Activated T-cell treated with anti-CD3 and anti-CD28 coated beads for 1 hour (primary cell): ENCODE measurements at regions not wholly inside any gene's neighbourhood (a gene's known extent, or its start where the extent isn't known, plus 50 kb on each side); places are given as distances from the start of the nearest gene placed in this dataset.

ENCODE experiments used
- DNase-seq: peaks from one replicate; pipeline ENCODE4 v3.0.0-alpha.2; 2020; ENCODE audit warnings: low read depth

- DNase-seq, result no peak
These were observed 108.9 kb downstream of the RBFOX3 start for GRCh38 chr17:79501910-79502309.

GRCh38 chr17:79500745-79501618, 109.9 kb downstream of the RBFOX3 start:
- no peak for DNase-seq

DNA sequence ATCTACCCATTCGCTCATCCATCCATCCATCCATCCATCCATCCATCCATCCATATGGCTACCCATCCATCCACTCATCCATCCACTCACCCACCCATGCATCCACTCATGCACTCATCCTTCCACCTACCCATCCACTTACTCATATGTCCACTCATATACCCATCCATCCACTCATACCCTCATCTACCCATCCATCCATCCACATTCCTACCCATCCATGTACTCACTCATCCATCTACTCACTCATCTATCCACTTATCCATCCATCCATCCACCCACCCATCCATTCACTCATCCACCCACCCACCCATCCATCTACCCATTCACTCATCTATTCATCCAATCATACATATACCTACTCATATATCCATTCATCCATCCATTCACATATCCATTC, 112.0 kb downstream of the RBFOX3 start:
- no peak for DNase-seq

GRCh38 chr17:79497777-79498348, 113.0 kb downstream of the RBFOX3 start:
- DNase-seq, result no peak

DNA sequence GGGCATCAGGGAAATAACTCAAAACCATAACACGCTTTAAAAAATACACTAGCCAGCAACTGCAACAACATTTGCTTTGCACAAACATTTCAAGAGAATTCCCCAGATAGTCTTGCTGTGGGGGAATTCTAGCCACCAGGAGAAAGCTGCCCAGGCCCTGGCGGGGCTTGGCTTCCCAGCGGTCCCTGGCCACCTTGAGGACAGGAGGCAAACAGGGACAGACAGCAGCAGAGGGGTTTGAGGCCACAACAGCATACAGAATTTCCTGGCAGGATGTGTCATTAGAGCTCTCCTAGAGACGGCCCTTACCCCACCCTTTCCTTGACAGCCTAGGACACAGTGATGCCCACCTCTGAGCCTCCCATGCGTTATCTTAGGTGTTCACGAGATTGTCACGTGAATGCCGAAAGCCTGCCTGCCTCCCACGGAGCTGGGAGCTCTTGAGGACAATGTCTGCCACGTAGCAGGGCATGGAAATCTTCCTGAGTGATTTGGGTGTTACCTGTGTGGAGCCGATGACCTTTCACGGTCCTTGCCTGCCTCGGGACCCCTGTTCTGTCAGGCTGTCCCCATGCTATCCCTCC, 114.3 kb downstream of the RBFOX3 start:
- DNase-seq, result no peak

- no peak for DNase-seq
These were observed 115.2 kb downstream of the RBFOX3 start for GRCh38 chr17:79495665-79496064.

DNA sequence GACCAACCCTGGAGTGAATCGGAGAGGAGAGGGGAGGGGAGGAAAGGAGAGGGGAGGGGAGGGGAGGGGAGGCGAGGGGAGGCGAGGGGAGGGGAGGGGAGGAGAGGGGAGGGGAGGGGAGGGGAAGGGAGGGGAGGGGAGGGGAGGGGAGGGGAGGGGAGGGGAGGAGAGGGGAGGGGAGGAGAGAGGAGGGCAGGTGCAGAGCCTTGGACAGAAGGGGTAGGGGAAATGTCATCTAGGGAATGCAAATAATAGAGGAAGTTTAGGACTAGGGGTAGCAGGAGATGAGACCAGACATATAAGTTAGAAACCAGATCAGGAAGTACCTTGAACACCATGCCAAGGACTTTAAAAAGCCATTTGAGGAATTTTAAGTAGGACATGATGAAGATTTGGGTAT, 119.8 kb downstream of the RBFOX3 start:
- DNase-seq, result no peak

DNA sequence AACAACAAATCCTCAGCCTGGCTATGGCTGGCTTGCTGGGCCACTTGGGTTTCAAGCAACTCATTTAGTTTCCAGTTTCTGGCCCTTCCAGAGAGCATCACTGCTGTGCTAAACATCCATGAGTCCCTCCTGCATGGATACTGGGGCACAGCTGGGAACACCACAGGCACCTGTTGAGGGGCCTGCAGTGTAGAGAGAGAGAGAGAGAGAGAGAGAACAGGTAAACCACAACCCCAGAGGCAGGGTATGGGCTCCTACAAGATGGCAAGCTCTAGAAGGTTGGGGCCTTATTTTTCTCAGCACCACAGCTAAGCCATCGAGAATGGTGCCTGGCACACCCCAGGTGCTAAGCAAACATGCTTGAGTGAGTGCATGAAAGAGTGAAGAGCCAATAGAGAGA, 120.3 kb downstream of the RBFOX3 start:
- no peak for DNase-seq

GRCh38 chr17:79487149-79487548, 123.7 kb downstream of the RBFOX3 start:
- no peak for DNase-seq

- no peak for DNase-seq
These were observed 124.9 kb downstream of the RBFOX3 start for GRCh38 chr17:79485991-79486390.

GRCh38 chr17:79485419-79485985, 125.3 kb downstream of the RBFOX3 start:
- no peak for DNase-seq

DNA sequence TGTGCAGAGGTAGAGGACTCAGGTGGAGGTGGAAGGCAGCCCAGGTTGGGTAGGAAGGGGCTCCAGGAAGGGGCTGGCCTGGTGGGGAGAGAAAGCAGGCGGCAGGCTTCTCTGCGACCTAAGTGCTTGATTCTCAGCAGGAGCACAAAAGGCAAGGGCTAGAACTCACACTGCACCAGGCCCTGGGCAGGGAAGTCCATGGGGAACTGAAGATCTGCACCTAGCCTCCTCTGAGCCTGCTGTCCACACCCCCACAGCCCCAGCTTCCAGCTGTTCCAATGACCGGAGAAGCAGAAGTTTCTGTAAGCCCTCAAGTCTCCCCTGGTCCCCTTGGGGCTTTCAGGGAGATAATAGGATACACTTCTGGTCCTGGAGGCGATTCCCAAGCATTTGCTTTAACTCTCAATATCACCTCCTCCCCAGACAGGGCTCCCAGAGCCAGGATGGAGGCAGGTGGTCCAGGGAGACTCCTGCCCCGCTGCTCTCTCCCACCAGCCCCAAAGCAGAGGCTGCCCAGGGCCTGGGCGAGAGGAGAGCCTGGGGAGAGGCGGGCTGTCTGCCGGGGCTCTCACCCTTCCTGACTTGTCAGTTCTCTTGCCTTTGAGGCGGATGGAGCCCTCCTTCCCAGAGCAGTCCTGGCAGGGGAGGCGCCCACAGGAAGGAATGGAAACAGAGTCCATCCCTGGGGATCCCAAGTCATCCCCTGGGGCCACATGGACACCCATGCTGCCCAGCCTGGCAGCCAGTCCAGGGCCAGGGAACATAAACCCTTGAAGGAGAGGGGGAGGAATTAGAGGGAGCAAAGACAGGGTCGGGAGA, 126.0 kb downstream of the RBFOX3 start:
- no peak for DNase-seq

DNA sequence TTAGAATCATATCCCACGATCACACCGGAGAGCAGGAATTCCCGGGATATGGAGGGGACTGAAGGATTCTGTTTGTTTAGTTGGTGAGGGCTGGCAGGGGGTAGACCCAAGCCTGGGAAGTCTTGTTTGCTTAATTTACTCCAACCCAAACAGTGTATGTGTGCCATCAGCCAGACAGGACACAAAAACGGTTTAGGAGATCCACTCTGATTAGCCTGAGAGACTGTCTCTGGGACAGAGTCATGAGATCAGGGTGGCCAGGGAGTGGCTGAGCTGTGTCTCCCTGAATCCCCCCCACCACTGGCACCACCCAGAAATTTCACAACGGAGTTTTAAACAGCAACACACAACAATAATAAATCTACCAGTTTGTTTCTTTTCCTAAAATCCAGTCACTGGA, 127.0 kb downstream of the RBFOX3 start:
- no peak for DNase-seq

DNA sequence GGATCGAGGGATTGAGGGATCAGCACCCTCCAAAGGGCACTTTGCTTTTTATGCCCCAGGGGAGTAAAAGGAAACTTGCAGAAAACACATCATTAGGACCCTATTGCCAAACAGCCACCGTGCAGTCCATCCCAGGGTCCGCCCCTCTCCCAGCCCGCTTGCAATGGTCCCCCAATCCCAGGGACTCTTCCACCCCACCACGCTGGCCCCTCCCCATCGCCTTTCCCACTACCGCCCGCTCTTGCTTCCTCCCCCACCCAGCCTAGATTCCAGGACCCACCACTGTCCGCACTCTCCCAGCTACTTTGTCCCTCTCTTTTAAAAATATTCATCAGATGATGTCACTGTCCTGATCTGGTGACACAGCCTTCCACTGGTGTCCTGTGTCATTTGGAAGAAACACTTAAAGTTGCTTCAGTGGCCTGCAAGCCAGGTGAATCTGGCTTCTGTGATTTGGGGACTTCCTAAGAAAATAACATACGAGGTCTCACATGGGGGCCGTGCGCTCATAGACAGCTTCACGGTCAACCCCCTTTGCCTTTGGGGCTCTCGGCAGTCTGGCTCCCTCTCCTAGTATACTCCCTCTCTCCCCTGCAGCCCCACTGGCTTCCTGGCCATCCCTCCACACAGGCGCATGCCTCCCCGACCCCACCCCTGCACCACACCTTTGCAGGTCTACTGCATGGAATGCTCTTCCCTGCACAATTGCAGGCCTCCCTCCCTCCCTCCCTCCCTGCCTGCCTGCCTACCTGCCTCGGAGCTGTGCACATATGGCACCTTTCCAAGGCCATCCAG, 127.9 kb downstream of the RBFOX3 start:
- no peak for DNase-seq

DNA sequence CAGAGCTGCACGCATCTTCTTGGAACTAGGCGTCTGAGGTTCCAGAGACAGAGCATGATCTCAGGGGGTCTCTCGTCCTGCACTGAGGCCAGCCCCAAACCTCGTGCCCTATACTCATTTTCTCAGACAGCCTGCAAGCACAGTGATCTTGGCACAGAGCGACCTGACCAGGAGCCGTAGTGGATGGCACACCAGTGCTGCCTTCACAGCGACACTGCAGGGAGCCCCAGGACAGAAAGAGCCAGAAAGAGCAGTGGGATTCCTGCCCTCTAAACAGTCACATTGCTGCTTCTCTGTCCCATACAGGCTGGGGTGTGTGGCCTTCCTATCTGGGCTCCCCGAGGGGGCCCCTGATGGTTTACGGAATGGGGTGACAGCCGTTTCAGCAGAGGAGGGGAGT, 131.0 kb downstream of the RBFOX3 start:
- no peak for DNase-seq

DNA sequence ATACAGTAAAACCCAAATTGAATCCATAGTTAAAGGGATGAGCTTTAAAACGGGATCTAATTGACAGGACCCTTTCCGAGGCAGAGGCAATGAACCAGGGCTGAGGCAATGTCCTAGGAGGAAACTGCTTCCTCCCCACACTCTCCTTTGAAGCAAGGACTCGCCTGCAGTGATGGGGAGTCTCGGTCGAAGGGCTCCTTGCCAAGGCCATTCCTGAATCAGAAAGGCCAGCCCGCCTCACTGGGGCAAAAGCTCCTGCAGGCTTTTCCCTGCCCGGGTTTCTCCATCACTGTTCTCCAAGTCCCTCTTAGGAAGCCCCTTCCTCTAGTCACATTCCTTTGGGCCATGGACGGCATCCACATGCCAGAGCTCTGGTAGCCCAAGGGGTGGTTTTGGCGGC, 132.0 kb downstream of the RBFOX3 start:
- no peak for DNase-seq

- DNase-seq, result no peak
These were observed 132.8 kb downstream of the RBFOX3 start for GRCh38 chr17:79478051-79478461.

DNA sequence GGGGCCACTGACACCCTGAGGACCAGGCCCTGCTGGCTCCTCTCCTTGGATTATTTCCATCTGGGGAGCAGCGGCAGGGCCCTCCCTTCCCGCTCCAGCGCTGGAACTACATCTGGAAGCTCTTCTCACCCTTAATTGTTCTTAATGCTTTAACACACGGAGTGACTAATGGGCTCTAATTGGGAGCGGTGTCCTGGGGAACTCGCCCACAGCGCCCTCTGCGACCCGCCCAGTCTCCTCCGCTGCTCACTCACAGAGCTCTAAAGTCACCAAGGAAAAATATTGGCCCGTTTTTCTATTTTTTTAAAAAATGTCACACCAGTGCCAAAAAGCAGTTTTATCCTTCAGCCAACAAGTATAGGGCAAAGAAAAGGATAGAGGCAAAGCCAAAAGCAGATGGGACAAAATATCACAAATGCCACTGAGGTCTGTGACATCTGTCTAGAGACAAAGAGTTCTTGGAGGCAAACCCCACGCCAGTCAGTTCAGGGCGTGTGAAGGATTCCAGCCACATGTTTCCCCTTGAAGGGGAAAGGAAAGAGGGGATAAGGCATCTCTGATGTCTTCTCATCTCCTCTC, 134.7 kb downstream of the RBFOX3 start:
- no peak for DNase-seq

- no peak for DNase-seq
These were observed 136.9 kb downstream of the RBFOX3 start for GRCh38 chr17:79473876-79474440.

- no peak for DNase-seq
These were observed 137.6 kb downstream of the RBFOX3 start for GRCh38 chr17:79473111-79473875.
